D721Med (cell line): ENCODE measurements at regions not wholly inside any gene's neighbourhood (a gene's known extent, or its start where the extent isn't known, plus 50 kb on each side); places are given as distances from the start of the nearest gene placed in this dataset.
"Not testable (repeated sequence)": the region's sequence is repeated elsewhere in the genome, so short reads cannot be mapped to it uniquely, and the experiment has no call there.

Experiments used
- DNase-seq: peaks from one replicate; pipeline ENCODE4 v3.0.0; 2011; ENCODE audit warnings: low spot score; ENCODE audit not compliant: insufficient read length
- FAIRE-seq: peaks from 2 replicates; lab custom pipeline; 2011; peaks lifted over from hg19 to GRCh38; lab: Jason Lieb, UNC
- CTCF ChIP-seq: IDR thresholded peaks from 2 replicates; pipeline ENCODE4 v1.5.1; 2012; ENCODE audit warnings: mild to moderate bottlenecking, control low read depth; ENCODE audit not compliant: insufficient read depth; ENCODE audit errors: missing control alignments

- TF ChIP-seq CTCF, result no peak
- no peak for DNase-seq
- FAIRE-seq, result no peak
These were observed 78.1 kb upstream of the EOMES start for GRCh38 chr3:27800261-27800660.

DNA sequence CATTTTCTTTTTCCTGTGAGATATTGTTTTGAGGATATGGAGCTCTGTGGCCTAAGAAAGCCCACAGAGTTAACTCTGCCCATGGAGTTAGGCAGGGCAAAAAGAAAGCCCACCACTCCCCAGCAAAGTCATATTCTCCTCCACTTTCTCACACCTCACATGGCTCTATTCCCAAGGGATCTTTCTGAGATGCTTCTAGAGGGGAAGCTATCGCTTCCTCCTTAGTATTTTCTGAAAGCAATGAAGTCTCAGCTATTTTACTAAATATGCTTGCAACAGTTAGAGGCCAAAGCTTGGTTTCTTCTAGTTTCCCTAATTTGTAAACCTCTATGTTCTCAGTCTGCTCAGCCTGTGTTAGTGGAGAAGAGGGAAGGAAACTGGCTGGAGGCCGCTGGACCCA lies 80.3 kb upstream of the EOMES start:
- FAIRE-seq (no peak), DNase-seq (no peak)
- no peak for TF ChIP-seq CTCF

DNA sequence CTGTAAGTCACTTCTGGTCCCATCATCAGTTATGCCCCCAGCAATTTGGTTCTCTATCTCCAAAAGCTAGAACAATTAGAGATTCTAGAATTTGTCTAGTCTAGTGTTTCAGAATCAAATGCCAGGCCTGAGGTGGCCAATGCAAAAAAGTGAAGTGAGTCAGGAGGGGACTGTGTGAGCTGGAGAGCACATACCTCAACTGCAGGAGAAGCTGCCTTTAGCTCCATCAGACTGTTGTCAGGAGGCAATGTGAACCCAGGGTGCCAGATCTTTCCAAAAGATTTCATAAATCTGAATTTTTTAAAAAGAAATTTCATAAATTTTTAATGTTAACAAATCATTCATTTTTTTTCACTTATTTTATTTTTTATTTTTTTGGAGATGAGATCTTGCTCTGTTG lies 80.7 kb upstream of the EOMES start:
- TF ChIP-seq CTCF, result no peak
- FAIRE-seq (no peak), DNase-seq (no peak)

- FAIRE-seq, result no peak
- no peak for TF ChIP-seq CTCF
- no peak for DNase-seq
These were observed 83.2 kb upstream of the EOMES start for GRCh38 chr3:27805282-27805681.

DNA sequence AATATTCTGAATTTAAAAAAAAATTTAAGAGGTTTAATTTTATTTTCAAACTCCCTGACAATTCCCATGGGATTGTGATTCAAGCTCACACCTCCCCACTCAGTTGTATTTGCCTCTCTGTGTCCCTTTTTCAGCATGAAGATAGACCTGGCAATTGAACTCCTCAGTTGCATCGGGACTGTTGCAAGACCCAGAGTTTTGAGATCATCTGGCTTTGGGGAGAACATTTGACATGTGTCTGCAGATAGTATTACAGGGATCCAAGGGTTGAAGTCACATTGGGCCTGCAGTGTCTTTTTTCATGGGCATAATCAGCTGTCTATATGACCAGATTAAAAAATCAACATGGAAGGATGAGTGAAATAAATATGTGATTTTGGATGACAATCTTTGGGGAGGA lies 91.1 kb upstream of the EOMES start:
- no peak for TF ChIP-seq CTCF
- FAIRE-seq, result no peak
- no peak for DNase-seq

DNA sequence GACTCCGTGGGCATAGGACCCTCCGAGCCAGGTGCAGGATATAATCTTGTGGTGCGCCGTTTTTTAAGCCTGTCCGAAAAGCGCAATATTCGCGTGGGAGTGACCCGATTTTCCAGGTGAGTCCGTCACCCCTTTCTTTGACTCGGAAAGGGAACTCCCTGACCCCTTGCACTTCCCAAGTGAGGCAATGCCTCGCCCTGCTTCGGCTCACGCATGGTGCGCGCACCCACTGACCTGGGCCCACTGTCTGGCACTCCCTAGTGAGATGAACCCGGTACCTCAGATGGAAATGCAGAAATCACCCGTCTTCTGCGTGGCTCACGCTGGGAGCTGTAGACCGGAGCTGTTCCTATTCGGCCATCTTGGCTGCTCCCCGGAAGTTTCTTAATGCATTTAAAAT lies 99.5 kb upstream of the EOMES start:
- DNase-seq, FAIRE-seq: not testable (repeated sequence)

GRCh38 chr3:27824312-27825200 lies 102.4 kb upstream of the EOMES start:
- no peak for FAIRE-seq

More at GRCh38 chr3:27824312-27825200, 102.4 kb upstream of the EOMES start:
- no peak for DNase-seq
- no peak for TF ChIP-seq CTCF
